ENCODE measurements at regions not wholly inside any gene's neighbourhood (a gene's known extent, or its start where the extent isn't known, plus 50 kb on each side); places are given as distances from the start of the nearest gene placed in this dataset.

DNA sequence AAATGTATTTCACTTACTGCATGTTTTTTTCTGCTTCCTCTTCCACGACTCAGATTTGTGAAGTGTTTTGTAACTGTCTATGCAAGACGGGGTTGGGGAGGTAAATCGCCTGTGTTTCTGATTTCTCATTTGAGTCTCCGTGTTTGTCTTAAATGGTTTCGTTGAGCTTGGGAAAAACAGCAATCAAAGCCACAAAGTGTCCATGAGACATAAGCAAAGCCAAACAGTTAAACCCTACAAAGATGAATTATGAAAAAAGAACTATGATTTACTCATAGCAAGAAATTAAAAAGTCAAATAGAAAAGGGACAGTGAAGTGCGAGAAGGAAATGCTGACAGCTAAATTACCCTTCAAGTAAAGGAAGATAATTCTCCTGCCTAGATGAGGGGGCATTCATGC, 164.3 kb upstream of the TMPO start (continued):
- TF ChIP-seq YBX1 (IDR thresholded peaks at IDR 0.05) (no peak), YY1 (IDR thresholded peaks at IDR 0.05; ENCODE audit: low read depth, low read length) (no peak), SUZ12 (IDR thresholded peaks at IDR 0.05; ENCODE audit: unreplicated experiment) (no peak), RAD51 (IDR thresholded peaks at IDR 0.05) (no peak), ZNF207 (IDR thresholded peaks at IDR 0.05; ENCODE audit: borderline replicate concordance) (no peak), BMI1 (IDR thresholded peaks at IDR 0.05; ENCODE audit: borderline replicate concordance) (peak; percentile 48; the same call in 1 of the 2 replicates), POLR2AphosphoS2 (IDR thresholded peaks at IDR 0.05; ENCODE audit: low read depth, low read length) (no peak), MYB (IDR thresholded peaks at IDR 0.05; ENCODE audit: borderline replicate concordance, low read depth, low read length) (no peak), ZNF274 (IDR thresholded peaks at IDR 0.05; ENCODE audit: insufficient read depth, insufficient read length) (no peak), IRF4 (IDR thresholded peaks at IDR 0.05; ENCODE audit: low read depth, low read length) (peak; percentile 23; the same call in 1 of the 2 replicates), ZNF217 (IDR thresholded peaks at IDR 0.05) (peak; percentile 62; the same call in 1 of the 2 replicates), TCF3 (IDR thresholded peaks at IDR 0.05; ENCODE audit: borderline replicate concordance, insufficient read depth, low read depth, low read length) (no peak), NFYB (IDR thresholded peaks at IDR 0.05; ENCODE audit: insufficient read depth, low read depth, low read length) (no peak), SPI1 (IDR thresholded peaks at IDR 0.05; ENCODE audit: borderline replicate concordance, insufficient read depth, low read depth, low read length) (no peak), POU2F2 (IDR thresholded peaks at IDR 0.05; ENCODE audit: borderline replicate concordance, low read depth, low read length) (no peak), CBX5 (IDR thresholded peaks at IDR 0.05; ENCODE audit: low read depth) (no peak)
- TF ChIP-seq, protein P1, sequence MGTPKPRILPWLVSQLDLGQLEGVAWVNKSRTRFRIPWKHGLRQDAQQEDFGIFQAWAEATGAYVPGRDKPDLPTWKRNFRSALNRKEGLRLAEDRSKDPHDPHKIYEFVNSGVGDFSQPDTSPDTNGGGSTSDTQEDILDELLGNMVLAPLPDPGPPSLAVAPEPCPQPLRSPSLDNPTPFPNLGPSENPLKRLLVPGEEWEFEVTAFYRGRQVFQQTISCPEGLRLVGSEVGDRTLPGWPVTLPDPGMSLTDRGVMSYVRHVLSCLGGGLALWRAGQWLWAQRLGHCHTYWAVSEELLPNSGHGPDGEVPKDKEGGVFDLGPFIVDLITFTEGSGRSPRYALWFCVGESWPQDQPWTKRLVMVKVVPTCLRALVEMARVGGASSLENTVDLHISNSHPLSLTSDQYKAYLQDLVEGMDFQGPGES (IDR thresholded peaks at IDR 0.05): no peak
- TF ChIP-seq, protein P2, sequence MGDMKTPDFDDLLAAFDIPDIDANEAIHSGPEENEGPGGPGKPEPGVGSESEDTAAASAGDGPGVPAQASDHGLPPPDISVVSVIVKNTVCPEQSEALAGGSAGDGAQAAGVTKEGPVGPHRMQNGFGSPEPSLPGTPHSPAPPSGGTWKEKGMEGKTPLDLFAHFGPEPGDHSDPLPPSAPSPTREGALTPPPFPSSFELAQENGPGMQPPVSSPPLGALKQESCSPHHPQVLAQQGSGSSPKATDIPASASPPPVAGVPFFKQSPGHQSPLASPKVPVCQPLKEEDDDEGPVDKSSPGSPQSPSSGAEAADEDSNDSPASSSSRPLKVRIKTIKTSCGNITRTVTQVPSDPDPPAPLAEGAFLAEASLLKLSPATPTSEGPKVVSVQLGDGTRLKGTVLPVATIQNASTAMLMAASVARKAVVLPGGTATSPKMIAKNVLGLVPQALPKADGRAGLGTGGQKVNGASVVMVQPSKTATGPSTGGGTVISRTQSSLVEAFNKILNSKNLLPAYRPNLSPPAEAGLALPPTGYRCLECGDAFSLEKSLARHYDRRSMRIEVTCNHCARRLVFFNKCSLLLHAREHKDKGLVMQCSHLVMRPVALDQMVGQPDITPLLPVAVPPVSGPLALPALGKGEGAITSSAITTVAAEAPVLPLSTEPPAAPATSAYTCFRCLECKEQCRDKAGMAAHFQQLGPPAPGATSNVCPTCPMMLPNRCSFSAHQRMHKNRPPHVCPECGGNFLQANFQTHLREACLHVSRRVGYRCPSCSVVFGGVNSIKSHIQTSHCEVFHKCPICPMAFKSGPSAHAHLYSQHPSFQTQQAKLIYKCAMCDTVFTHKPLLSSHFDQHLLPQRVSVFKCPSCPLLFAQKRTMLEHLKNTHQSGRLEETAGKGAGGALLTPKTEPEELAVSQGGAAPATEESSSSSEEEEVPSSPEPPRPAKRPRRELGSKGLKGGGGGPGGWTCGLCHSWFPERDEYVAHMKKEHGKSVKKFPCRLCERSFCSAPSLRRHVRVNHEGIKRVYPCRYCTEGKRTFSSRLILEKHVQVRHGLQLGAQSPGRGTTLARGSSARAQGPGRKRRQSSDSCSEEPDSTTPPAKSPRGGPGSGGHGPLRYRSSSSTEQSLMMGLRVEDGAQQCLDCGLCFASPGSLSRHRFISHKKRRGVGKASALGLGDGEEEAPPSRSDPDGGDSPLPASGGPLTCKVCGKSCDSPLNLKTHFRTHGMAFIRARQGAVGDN (IDR thresholded peaks at IDR 0.05): no peak
- TF ChIP-seq, protein P3, sequence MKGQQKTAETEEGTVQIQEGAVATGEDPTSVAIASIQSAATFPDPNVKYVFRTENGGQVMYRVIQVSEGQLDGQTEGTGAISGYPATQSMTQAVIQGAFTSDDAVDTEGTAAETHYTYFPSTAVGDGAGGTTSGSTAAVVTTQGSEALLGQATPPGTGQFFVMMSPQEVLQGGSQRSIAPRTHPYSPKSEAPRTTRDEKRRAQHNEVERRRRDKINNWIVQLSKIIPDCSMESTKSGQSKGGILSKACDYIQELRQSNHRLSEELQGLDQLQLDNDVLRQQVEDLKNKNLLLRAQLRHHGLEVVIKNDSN (IDR thresholded peaks at IDR 0.05; ENCODE audit: borderline replicate concordance, extremely low read length, insufficient read depth, low read depth, low read length): no peak
- TF ChIP-seq, protein P4, sequence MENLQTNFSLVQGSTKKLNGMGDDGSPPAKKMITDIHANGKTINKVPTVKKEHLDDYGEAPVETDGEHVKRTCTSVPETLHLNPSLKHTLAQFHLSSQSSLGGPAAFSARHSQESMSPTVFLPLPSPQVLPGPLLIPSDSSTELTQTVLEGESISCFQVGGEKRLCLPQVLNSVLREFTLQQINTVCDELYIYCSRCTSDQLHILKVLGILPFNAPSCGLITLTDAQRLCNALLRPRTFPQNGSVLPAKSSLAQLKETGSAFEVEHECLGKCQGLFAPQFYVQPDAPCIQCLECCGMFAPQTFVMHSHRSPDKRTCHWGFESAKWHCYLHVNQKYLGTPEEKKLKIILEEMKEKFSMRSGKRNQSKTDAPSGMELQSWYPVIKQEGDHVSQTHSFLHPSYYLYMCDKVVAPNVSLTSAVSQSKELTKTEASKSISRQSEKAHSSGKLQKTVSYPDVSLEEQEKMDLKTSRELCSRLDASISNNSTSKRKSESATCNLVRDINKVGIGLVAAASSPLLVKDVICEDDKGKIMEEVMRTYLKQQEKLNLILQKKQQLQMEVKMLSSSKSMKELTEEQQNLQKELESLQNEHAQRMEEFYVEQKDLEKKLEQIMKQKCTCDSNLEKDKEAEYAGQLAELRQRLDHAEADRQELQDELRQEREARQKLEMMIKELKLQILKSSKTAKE (IDR thresholded peaks at IDR 0.05; ENCODE audit: low read depth, poor library complexity, severe bottlenecking): peak; percentile 69
- TF ChIP-seq, protein P5, sequence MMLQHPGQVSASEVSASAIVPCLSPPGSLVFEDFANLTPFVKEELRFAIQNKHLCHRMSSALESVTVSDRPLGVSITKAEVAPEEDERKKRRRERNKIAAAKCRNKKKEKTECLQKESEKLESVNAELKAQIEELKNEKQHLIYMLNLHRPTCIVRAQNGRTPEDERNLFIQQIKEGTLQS (IDR thresholded peaks at IDR 0.05; ENCODE audit: borderline replicate concordance, extremely low read depth, low read depth, low read length): no peak
- TF ChIP-seq, protein P6, sequence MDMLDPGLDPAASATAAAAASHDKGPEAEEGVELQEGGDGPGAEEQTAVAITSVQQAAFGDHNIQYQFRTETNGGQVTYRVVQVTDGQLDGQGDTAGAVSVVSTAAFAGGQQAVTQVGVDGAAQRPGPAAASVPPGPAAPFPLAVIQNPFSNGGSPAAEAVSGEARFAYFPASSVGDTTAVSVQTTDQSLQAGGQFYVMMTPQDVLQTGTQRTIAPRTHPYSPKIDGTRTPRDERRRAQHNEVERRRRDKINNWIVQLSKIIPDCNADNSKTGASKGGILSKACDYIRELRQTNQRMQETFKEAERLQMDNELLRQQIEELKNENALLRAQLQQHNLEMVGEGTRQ (IDR thresholded peaks at IDR 0.05; ENCODE audit: borderline replicate concordance, low read depth, low read length): no peak
